HEK293 (cell line): ENCODE measurements at regions not wholly inside any gene's neighbourhood (a gene's known extent, or its start where the extent isn't known, plus 50 kb on each side); places are given as distances from the start of the nearest gene placed in this dataset.

Experiments
- CTCF ChIP-seq: fragments of 450-650 bp; formaldehyde crosslinking; IDR thresholded peaks from 2 replicates; pipeline ENCODE4 v1.5.1; 2016; ENCODE audit warnings: missing biosample characterization, missing genetic modification characterization
- REST ChIP-seq: fragments of 450-650 bp; formaldehyde crosslinking; IDR thresholded peaks from 2 replicates; pipeline ENCODE4 v1.5.1; 2016; ENCODE audit warnings: missing biosample characterization, missing genetic modification characterization
- ZBTB21 ChIP-seq: fragments of 450-650 bp; formaldehyde crosslinking; IDR thresholded peaks from 2 replicates; pipeline ENCODE4 v1.5.1; 2017; ENCODE audit warnings: missing biosample characterization, missing genetic modification characterization
- ZNF202 ChIP-seq: fragments of 450-650 bp; formaldehyde crosslinking; IDR thresholded peaks from 2 replicates; pipeline ENCODE4 v1.5.1; 2016; ENCODE audit warnings: missing biosample characterization, missing genetic modification characterization, borderline replicate concordance
- ZNF24 ChIP-seq: fragments of 450-650 bp; formaldehyde crosslinking; IDR thresholded peaks from 2 replicates; pipeline ENCODE4 v1.5.1; 2016; ENCODE audit warnings: missing biosample characterization, missing genetic modification characterization
- ZNF335 ChIP-seq: fragments of 450-650 bp; formaldehyde crosslinking; conservative IDR thresholded peaks from 2 replicates; pipeline ENCODE4 v1.5.1; 2016; ENCODE audit warnings: missing biosample characterization, missing genetic modification characterization

GRCh38 chr3:70874196-70874595 is 561.8 kb upstream of the MDFIC2 start:
- TF ChIP-seq ZNF202 (tag by site-specific recombination), result no peak
- TF ChIP-seq ZNF335 (tag by site-specific recombination), result no peak
- no peak for TF ChIP-seq REST (tag by site-specific recombination)
- no peak for TF ChIP-seq CTCF
- TF ChIP-seq ZNF24 (tag by site-specific recombination), result no peak
- no peak for TF ChIP-seq ZBTB21
